Activated CD4-positive, alpha-beta memory T cell treated with anti-CD3 and anti-CD28 coated beads for 36 hours (primary cell): ENCODE measurements at regions not wholly inside any gene's neighbourhood (a gene's known extent, or its start where the extent isn't known, plus 50 kb on each side); places are given as distances from the start of the nearest gene placed in this dataset.

ENCODE experiments used
- CTCF ChIA-PET: fragments of 350-600 bp; sonication (Branson Sonifier 250); formaldehyde crosslinking; loops from one replicate; lab custom pipeline; 2021; ENCODE audit warnings: antibody characterized with exemption, inconsistent platforms; lab: Charles Lee
- POLR2A ChIA-PET: fragments of 350-600 bp; sonication (Branson Sonifier 250); formaldehyde crosslinking; loops from one replicate; lab custom pipeline; 2021; ENCODE audit warnings: antibody characterized with exemption; lab: Charles Lee
- DNase-seq: peaks from one replicate; pipeline ENCODE4 v3.0.0-alpha.2; 2020
- H3K27ac Mint-ChIP-seq: one replicate; pipeline ENCODE4 v1.8.0; 2021; ENCODE audit warnings: mixed read lengths
- H3K27me3 Mint-ChIP-seq: one replicate; pipeline ENCODE4 v1.8.0; 2021; ENCODE audit warnings: mixed read lengths
- H3K36me3 Mint-ChIP-seq: one replicate; pipeline ENCODE4 v1.8.0; 2021; ENCODE audit warnings: mixed read lengths
- H3K4me1 Mint-ChIP-seq: one replicate; pipeline ENCODE4 v1.8.0; 2021; ENCODE audit warnings: low read depth, mixed read lengths
- H3K4me3 Mint-ChIP-seq: one replicate; pipeline ENCODE4 v1.8.0; 2021; ENCODE audit warnings: mild to moderate bottlenecking, mixed read lengths
- H3K9me3 Mint-ChIP-seq: one replicate; pipeline ENCODE4 v1.8.0; 2021; ENCODE audit warnings: mixed read lengths
- intact Hi-C: fragments of 100-400 bp; cut with micrococcal nuclease; formaldehyde crosslinking; loops from one replicate; pipeline ENCODE4 v1.15.1; 2023

DNA sequence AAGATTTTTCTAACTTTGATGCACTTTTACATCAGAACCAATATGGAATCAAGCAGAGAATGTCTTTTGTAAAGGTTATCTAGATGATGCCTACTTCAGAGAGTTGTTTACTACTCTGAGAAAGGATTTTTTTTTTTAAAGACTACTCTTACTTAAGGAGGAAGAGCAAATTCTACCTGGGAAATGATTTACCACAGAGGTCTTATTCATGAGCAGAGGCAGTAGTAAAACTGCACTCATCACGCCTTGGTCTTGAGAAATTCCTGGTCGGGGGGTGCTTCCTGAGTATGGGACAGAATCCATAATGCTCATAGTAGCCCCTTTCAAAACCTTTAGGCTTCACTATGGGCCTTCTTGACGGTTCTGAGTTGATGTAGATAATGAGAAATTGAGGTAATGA, 241.8 kb upstream of the PREP start:
- peaks cover 54% of the 10 kb centered on the region for H3K4me1 Mint-ChIP-seq
- no peaks in the 10 kb centered on the region for H3K9me3 Mint-ChIP-seq
- no peaks in the 10 kb centered on the region for H3K36me3 Mint-ChIP-seq
- no peak for DNase-seq
- intact Hi-C loops = loop anchor here (5.0 to 10.0 kb wide), 4 partner anchors 140 to 878 kb away; no protein-coding TSS in a partner anchor
- no peak overlapping the region for H3K27ac Mint-ChIP-seq
- ChIA-PET CTCF (interaction anchor here (0.9 to 1.1 kb wide), 2 partner anchors 214 to 579 kb away, joined by 3 to 4 read pairs; no protein-coding TSS in a partner anchor), POLR2A (no interaction called here)
- H3K27me3 Mint-ChIP-seq = peaks cover 41% of the 10 kb centered on the region
- no peak overlapping the region for H3K4me3 Mint-ChIP-seq

DNA sequence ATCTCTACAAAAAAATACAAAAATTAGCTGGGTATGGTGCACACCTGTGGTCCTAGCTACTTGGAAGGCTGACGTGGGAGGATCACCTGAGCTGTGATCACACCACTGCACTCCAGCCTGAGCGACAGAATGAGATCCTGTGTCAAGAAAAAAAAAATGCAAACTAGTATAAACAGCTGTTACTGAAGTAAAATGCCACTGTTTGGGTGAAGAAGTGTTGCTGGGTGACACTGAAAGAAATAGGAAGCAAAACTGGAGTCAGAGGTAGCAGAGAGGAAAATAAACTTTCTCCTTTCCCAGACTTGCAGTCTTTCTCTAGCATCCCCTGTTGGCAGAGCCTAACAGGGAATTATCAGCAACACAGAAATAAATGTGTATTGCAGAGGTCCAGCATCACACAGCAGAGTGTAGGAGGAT, 241.2 kb upstream of the PREP start:
- no peak for DNase-seq
- Mint-ChIP-seq H3K9me3 (no peaks in the 10 kb centered on the region), H3K4me3 (no peak overlapping the region), H3K27me3 (peaks cover 36% of the 10 kb centered on the region), H3K27ac (peak overlapping the region; percentile 43), H3K4me1 (peaks cover 49% of the 10 kb centered on the region), H3K36me3 (no peaks in the 10 kb centered on the region)
- ChIA-PET CTCF (interaction anchor here (0.9 to 1.1 kb wide), 2 partner anchors 213 to 579 kb away, joined by 3 to 4 read pairs; no protein-coding TSS in a partner anchor), POLR2A (interaction anchor here (0.6 kb wide), 1 partner anchor 42 kb away, joined by 3 read pairs; no protein-coding TSS in a partner anchor)
- intact Hi-C loops = loop anchor here (10.0 kb wide), 1 partner anchor 141 kb away; no protein-coding TSS in a partner anchor

DNA sequence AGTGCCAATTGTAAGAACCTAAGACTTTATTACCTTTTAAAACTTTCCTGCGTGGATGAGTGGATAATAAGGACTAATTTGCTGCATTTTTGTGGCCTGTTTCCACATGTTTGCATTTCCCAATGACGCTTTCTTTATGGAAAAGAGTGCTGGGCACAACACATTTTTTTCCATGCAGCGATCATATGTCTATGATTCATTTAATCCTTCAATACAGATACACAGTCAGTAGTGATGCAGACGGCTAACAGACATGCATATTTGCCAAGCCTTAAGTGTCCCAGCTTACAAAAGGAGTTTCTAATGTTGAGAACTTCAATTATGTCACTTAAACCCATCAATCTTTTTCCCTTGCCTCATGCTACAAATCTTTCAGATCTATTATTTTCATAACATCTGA, 239.8 kb upstream of the PREP start:
- intact Hi-C loops = loop anchor here (10.0 kb wide), 1 partner anchor 142 kb away; no protein-coding TSS in a partner anchor
- Mint-ChIP-seq H3K4me1 (peaks cover 36% of the 10 kb centered on the region), H3K4me3 (no peak overlapping the region), H3K27me3 (peaks cover 27% of the 10 kb centered on the region), H3K36me3 (no peaks in the 10 kb centered on the region), H3K27ac (no peak overlapping the region), H3K9me3 (no peaks in the 10 kb centered on the region)
- ChIA-PET POLR2A (no interaction called here), CTCF (no interaction called here)
- no peak for DNase-seq

DNA sequence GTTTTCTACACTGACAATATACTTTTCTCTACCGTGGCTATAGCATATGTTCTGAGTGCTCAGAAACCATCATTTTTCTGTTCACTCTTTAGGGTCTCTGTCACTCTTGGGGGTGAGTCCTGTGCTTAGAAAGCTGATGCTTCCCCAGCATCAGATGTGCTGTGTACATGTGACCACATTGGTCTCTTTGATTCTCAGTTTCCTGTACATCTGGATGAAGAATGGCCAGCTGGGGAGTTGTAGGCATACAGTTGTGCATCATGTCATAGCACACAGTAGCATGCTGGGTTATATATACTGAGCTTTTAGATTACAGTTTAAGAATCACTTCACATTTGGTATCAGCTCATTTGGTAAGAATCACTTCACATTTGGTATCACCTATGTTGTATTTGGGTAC, 238.6 kb upstream of the PREP start:
- H3K4me3 Mint-ChIP-seq = no peak overlapping the region

DNA sequence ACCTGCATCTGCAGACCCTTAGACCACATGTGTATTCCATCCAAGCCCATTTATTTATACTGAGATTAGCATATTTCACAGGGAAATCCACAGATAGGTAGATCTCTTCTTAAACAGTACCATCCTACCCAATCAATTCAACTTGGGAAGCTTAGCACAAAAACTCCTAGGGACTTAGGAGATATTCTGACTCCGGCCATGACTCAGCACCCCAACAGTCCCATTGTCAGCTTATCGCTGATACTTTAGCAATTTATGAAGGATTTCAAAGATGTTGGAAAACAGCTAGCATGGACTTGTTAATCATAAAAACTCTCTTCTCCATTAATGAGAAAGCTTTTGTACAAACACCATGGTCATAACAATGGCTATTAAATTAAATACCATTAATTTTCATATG, 236.2 kb upstream of the PREP start:
- no peaks in the 10 kb centered on the region for H3K9me3 Mint-ChIP-seq
- H3K27ac Mint-ChIP-seq = no peak overlapping the region
- H3K4me3 Mint-ChIP-seq = no peak overlapping the region
- peaks cover 19% of the 10 kb centered on the region for H3K27me3 Mint-ChIP-seq
- intact Hi-C loops = no loop called here
- ChIA-PET POLR2A (no interaction called here), CTCF (no interaction called here)
- peaks cover 8% of the 10 kb centered on the region for H3K4me1 Mint-ChIP-seq
- no peaks in the 10 kb centered on the region for H3K36me3 Mint-ChIP-seq
- DNase-seq = no peak

More for the DNA sequence above, 238.6 kb upstream of the PREP start:
- POLR2A ChIA-PET = interaction anchor here (0.5 kb wide), 1 partner anchor 85 kb away, joined by 3 read pairs; no protein-coding TSS in a partner anchor
- intact Hi-C loops = loop anchor here (10.0 kb wide), 1 partner anchor 143 kb away; no protein-coding TSS in a partner anchor
- DNase-seq = no peak
- Mint-ChIP-seq H3K9me3 (no peaks in the 10 kb centered on the region), H3K27ac (no peak overlapping the region), H3K36me3 (no peaks in the 10 kb centered on the region), H3K4me1 (peaks cover 29% of the 10 kb centered on the region), H3K27me3 (peaks cover 23% of the 10 kb centered on the region)
- CTCF ChIA-PET = no interaction called here

DNA sequence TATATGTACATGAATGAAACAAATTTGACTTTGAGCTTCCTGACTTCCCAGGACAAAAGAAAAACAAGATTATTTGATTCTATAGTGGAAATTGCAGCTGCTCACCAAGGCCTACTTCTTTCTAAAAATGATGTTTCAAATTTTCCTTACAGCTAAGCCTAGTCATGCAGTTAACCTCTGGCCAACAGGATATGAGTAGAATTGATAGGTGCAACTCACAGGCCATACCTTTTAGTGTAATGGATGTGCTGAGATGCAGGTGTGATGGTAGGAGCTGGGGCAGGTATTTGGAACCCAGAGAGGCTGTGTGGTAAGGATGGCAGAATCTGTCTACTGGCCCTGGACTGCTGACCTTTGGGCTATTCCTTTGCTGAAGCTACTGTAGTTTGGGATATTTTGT, 230.9 kb upstream of the PREP start:
- Mint-ChIP-seq H3K27me3 (peaks cover 16% of the 10 kb centered on the region), H3K36me3 (no peaks in the 10 kb centered on the region), H3K9me3 (peaks cover 9% of the 10 kb centered on the region), H3K4me3 (no peak overlapping the region), H3K4me1 (peaks cover 11% of the 10 kb centered on the region), H3K27ac (no peak overlapping the region)
- no peak for DNase-seq
- intact Hi-C loops = no loop called here
- POLR2A ChIA-PET = no interaction called here
- CTCF ChIA-PET = no interaction called here

DNA sequence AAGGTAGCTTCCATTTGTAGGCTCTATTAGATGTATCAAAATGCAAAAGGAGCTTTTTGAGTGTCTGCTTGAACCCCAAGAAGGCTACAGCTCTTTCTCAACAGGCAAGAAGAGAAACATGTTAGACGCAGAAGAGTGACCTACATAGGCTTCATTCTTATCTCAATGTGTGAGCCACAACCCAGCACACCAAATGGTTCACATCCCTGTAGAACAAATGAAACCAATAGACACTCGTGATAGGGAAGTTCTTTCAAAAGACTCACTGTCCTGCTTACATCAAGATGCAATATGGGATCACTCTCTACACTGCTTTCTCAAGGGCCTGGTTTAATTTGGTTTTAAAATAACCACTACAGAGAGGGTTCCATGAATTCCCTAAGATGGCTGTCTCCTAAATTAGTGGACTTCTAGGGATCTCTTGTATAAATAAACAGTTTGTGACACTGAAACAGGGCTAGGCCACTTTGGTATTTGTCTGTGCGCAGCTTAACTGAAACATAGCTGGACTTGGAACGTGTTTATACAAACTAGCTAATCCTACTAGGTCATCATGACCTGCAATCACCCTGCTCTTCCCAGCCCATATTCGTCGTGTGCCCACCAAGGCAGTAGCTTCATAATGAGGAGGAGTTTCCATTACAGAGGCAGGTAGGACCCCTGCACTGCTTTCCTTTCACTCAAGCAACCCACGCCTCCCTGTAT, 225.4 kb upstream of the PREP start:
- intact Hi-C loops = no loop called here
- no peak overlapping the region for H3K4me3 Mint-ChIP-seq
- H3K9me3 Mint-ChIP-seq = peaks cover 6% of the 10 kb centered on the region
- peaks cover 16% of the 10 kb centered on the region for H3K27me3 Mint-ChIP-seq
- no peak overlapping the region for H3K27ac Mint-ChIP-seq
- CTCF ChIA-PET = no interaction called here
- POLR2A ChIA-PET = no interaction called here
- peaks cover 2% of the 10 kb centered on the region for H3K36me3 Mint-ChIP-seq
- no peak for DNase-seq
- H3K4me1 Mint-ChIP-seq = peaks cover 22% of the 10 kb centered on the region

DNA sequence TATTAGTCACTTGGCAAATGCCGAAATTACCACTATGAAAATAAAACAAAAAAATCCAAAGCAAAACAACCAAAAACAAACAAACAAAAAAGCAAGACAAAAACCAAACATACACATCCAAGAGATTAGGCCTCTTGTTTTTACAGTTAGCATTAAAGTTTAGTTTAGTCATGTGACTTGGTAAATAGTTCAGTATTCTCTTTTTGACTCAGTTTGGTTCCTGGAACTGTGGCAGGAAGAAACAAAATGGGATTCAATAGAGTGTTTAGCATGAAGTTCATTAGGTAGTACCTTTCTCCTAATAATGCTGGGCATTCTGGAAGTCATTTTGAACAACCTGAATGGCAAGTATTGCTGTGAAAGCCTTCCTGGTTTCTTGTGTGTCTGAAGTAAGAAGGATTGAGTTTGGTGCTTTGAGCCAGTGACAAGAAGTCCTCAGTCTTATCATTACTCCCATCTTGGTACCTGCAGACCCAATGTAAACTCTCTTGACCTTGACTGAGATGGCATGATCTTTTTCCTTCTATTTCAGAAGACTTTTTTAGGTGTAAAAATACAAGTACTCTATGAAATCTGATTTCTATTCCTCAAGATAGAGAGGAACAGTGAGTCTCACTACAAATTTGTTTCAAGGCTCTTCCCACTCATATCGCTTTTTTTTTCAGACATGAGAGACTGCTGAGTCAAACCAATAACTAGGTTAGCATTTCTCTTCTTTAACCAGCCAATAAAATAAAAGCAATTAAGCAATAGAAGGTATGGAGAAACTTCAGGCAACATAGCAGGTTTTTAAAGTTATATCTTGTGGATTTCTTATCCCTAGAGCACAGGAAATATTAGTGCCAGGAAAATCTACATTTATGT, 223.6 kb upstream of the PREP start:
- peaks cover 2% of the 10 kb centered on the region for H3K36me3 Mint-ChIP-seq

DNA sequence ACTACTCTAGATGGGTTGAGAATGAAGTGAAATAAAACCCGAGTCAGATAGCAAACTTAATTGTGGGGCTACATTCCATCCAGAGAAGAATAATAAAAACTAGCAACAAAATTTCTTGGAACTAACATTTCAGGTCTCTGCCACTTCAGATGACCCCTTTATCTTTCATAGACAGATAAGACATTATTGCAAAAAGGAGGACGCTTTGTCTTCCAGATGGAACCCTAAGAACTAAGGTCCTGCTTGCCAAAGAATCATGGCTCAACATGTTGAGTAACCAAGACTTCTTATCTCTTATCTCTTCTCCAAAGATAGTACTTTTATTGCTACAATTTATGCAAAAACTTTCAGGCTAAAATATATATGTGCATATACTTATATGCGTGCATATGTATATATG, 221.1 kb upstream of the PREP start:
- Mint-ChIP-seq H3K4me1 (peaks cover 39% of the 10 kb centered on the region), H3K27me3 (peaks cover 2% of the 10 kb centered on the region), H3K27ac (no peak overlapping the region), H3K9me3 (no peaks in the 10 kb centered on the region), H3K36me3 (peaks cover 2% of the 10 kb centered on the region), H3K4me3 (no peak overlapping the region)
- ChIA-PET CTCF (no interaction called here), POLR2A (no interaction called here)
- intact Hi-C loops = loop anchor here (5.0 kb wide), 1 partner anchor 132 kb away; no protein-coding TSS in a partner anchor
- DNase-seq = no peak

More for the DNA sequence above, 223.6 kb upstream of the PREP start:
- Mint-ChIP-seq H3K9me3 (no peaks in the 10 kb centered on the region), H3K27ac (peak overlapping the region; percentile 81), H3K4me1 (peaks cover 29% of the 10 kb centered on the region), H3K4me3 (peak overlapping the region; percentile 27), H3K27me3 (peaks cover 13% of the 10 kb centered on the region)
- DNase-seq = no peak
- intact Hi-C loops = loop anchor here (1.0 to 2.0 kb wide), 2 partner anchors 20 to 66 kb away; no protein-coding TSS in a partner anchor
- POLR2A ChIA-PET = no interaction called here
- CTCF ChIA-PET = no interaction called here

DNA sequence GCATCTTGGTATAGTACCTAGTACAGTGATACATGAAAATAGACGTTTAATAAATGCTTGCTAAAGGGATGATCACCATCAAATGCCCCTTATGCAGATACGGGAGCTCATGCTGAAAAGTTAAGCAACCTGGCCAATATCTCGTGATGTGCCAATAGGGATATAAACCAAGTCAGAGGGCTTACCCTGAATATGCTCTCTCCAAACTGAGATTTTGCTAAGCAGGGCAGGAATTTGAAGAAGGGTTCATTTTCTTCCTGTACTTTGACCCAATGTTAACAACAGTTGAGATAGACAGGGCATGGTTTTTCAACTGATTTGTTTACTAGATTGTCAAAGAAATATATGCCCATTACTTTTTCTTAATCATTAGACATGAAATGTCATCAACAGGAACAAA, 219.3 kb upstream of the PREP start:
- no peaks in the 10 kb centered on the region for H3K9me3 Mint-ChIP-seq
- H3K27me3 Mint-ChIP-seq = peaks cover 5% of the 10 kb centered on the region
- H3K27ac Mint-ChIP-seq = no peak overlapping the region
- ChIA-PET CTCF (interaction anchor here (0.8 kb wide), 1 partner anchor 190 kb away, joined by 3 read pairs; no protein-coding TSS in a partner anchor), POLR2A (no interaction called here)
- intact Hi-C loops = loop anchor here (5.0 kb wide), 1 partner anchor 130 kb away; no protein-coding TSS in a partner anchor
- H3K36me3 Mint-ChIP-seq = peaks cover 2% of the 10 kb centered on the region
- no peak overlapping the region for H3K4me3 Mint-ChIP-seq
- peaks cover 33% of the 10 kb centered on the region for H3K4me1 Mint-ChIP-seq
- no peak for DNase-seq

DNA sequence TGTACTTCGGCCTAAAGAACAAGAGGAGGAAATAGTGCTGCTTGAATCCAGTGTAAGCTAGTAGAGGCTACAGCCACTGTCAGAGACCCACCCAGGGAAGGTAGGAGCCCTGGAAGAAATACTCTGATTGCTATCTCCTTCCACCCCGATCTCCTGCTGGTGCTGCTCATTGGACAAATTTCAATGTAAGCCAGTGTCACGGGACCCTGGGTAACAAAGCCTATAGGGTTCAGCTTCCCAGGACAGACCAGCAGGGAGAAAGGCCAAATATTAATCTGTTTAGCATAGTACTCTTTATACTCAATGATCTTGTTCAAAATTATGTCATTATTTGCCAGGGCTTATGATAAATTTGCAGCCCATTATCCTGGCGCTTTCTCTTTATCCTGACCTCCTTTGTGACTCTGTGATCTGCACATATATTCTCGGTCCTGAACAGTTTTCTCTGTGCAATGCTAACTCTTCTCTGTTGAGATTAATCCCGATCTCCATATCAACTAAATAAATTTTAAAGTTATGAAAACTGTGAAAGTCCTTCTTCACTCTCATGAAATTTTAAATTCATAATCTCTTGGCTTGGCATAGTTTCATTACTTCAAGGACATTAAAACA, 218.8 kb upstream of the PREP start:
- Mint-ChIP-seq H3K27me3 (peaks cover 5% of the 10 kb centered on the region), H3K4me3 (no peak overlapping the region), H3K4me1 (peaks cover 27% of the 10 kb centered on the region), H3K36me3 (peaks cover 2% of the 10 kb centered on the region), H3K27ac (no peak overlapping the region), H3K9me3 (no peaks in the 10 kb centered on the region)
- intact Hi-C loops = loop anchor here (1.0 to 5.0 kb wide), 3 partner anchors 20 to 129 kb away; no protein-coding TSS in a partner anchor
- no peak for DNase-seq
- ChIA-PET POLR2A (interaction anchor here (1.0 to 1.7 kb wide), 4 partner anchors 20 to 163 kb away, joined by 3 to 6 read pairs (median 4); no protein-coding TSS in a partner anchor), CTCF (no interaction called here)
